Astrocyte (in vitro differentiated cells and primary cell): ENCODE measurements at regions not wholly inside any gene's neighbourhood (a gene's known extent, or its start where the extent isn't known, plus 50 kb on each side); places are given as distances from the start of the nearest gene placed in this dataset.

ENCODE experiments used
- DNase-seq: peaks from one replicate; pipeline ENCODE4 v3.0.0-alpha.2; 2010; ENCODE audit warnings: low read depth
- FAIRE-seq: peaks from 2 replicates; lab custom pipeline; 2011; peaks lifted over from hg19 to GRCh38; lab: Jason Lieb, UNC
- H2AFZ ChIP-seq: 2 replicates; pipeline ENCODE4 v1.6.0; 2012; ENCODE audit warnings: low read depth, low read length, inconsistent platforms
- H3K27ac ChIP-seq: 2 replicates; pipeline ENCODE4 v1.5.1; 2011; ENCODE audit warnings: low read depth, low read length, inconsistent platforms
- H3K27me3 ChIP-seq: 2 replicates; pipeline ENCODE4 v1.6.0; 2011; ENCODE audit warnings: low read length, inconsistent platforms; ENCODE audit not compliant: insufficient read depth
- H3K36me3 ChIP-seq: 2 replicates; pipeline ENCODE4 v1.5.1; 2011; ENCODE audit warnings: low read length, inconsistent platforms; ENCODE audit not compliant: insufficient read depth
- H3K4me1 ChIP-seq: 2 replicates; pipeline ENCODE4 v1.5.1; 2011; ENCODE audit warnings: low read length, inconsistent platforms; ENCODE audit not compliant: insufficient read depth
- H3K4me2 ChIP-seq: 2 replicates; pipeline ENCODE4 v1.6.0; 2012; ENCODE audit warnings: low read length, inconsistent platforms
- H3K4me3 ChIP-seq: 2 replicates; pipeline ENCODE4 v1.5.1; 2011; ENCODE audit warnings: low read depth, mild to moderate bottlenecking, low read length, inconsistent platforms; ENCODE audit not compliant: insufficient read depth
- H3K79me2 ChIP-seq: 2 replicates; pipeline ENCODE4 v1.6.0; 2012; ENCODE audit warnings: mild to moderate bottlenecking, low read length, inconsistent platforms; ENCODE audit not compliant: insufficient read depth
- H3K9ac ChIP-seq: 2 replicates; pipeline ENCODE4 v1.6.0; 2012; ENCODE audit warnings: mild to moderate bottlenecking, low read length, inconsistent platforms
- H3K9me3 ChIP-seq: 2 replicates; pipeline ENCODE4 v1.5.1; 2012; ENCODE audit warnings: low read depth, mild to moderate bottlenecking, low read length, inconsistent platforms; ENCODE audit not compliant: insufficient read depth
- H4K20me1 ChIP-seq: 2 replicates; pipeline ENCODE4 v1.6.0; 2012; ENCODE audit warnings: low read length, inconsistent platforms; ENCODE audit not compliant: insufficient read depth
- H3K27ac Mint-ChIP-seq: one replicate; pipeline ENCODE4 v1.8.0; 2021; ENCODE audit warnings: mild to moderate bottlenecking, mixed read lengths; ENCODE audit not compliant: unreplicated experiment
- H3K27me3 Mint-ChIP-seq: one replicate; pipeline ENCODE4 v1.8.0; 2021; ENCODE audit warnings: low read depth, mixed read lengths; ENCODE audit not compliant: unreplicated experiment
- H3K36me3 Mint-ChIP-seq: one replicate; pipeline ENCODE4 v1.8.0; 2021; ENCODE audit warnings: low read depth, mixed read lengths; ENCODE audit not compliant: unreplicated experiment
- H3K4me1 Mint-ChIP-seq: one replicate; pipeline ENCODE4 v1.8.0; 2021; ENCODE audit warnings: low read depth, mixed read lengths; ENCODE audit not compliant: unreplicated experiment
- H3K4me3 Mint-ChIP-seq: one replicate; pipeline ENCODE4 v1.8.0; 2021; ENCODE audit warnings: mild to moderate bottlenecking, moderate library complexity, mixed read lengths; ENCODE audit not compliant: unreplicated experiment
- H3K9me3 Mint-ChIP-seq: one replicate; pipeline ENCODE4 v1.8.0; 2021; ENCODE audit warnings: mild to moderate bottlenecking, mixed read lengths; ENCODE audit not compliant: unreplicated experiment
- EZH2 ChIP-seq: IDR thresholded peaks from 2 replicates; pipeline ENCODE4 v1.6.1; 2012; ENCODE audit warnings: mild to moderate bottlenecking, low read length, inconsistent platforms; ENCODE audit not compliant: insufficient read depth
- TF ChIP-seq, protein P1 (sequence below): IDR thresholded peaks from 2 replicates; pipeline ENCODE4 v1.5.1; 2011; ENCODE audit warnings: low read depth, mild to moderate bottlenecking, inconsistent platforms, low read length, moderate library complexity; ENCODE audit not compliant: insufficient read depth

- Histone ChIP-seq H3K9ac (no peak overlapping the region), H3K79me2 (no peaks in the 10 kb centered on the region), H3K27ac (no peak overlapping the region), H3K27me3 (no peaks in the 10 kb centered on the region), H3K4me2 (no peak overlapping the region), H3K4me3 (no peak overlapping the region), H2AFZ (no peak overlapping the region), H4K20me1 (no peaks in the 10 kb centered on the region), H3K36me3 (no peaks in the 10 kb centered on the region), H3K4me1 (no peaks in the 10 kb centered on the region), H3K9me3 (no peaks in the 10 kb centered on the region)
- H3K27ac Mint-ChIP-seq: no peak overlapping the region
- no peak for FAIRE-seq
- no peaks in the 10 kb centered on the region for H3K36me3 Mint-ChIP-seq
- no peak overlapping the region for H3K4me3 Mint-ChIP-seq
- no peaks in the 10 kb centered on the region for H3K9me3 Mint-ChIP-seq
- H3K4me1 Mint-ChIP-seq: no peaks in the 10 kb centered on the region
- DNase-seq: no peak
- TF ChIP-seq, protein P1, sequence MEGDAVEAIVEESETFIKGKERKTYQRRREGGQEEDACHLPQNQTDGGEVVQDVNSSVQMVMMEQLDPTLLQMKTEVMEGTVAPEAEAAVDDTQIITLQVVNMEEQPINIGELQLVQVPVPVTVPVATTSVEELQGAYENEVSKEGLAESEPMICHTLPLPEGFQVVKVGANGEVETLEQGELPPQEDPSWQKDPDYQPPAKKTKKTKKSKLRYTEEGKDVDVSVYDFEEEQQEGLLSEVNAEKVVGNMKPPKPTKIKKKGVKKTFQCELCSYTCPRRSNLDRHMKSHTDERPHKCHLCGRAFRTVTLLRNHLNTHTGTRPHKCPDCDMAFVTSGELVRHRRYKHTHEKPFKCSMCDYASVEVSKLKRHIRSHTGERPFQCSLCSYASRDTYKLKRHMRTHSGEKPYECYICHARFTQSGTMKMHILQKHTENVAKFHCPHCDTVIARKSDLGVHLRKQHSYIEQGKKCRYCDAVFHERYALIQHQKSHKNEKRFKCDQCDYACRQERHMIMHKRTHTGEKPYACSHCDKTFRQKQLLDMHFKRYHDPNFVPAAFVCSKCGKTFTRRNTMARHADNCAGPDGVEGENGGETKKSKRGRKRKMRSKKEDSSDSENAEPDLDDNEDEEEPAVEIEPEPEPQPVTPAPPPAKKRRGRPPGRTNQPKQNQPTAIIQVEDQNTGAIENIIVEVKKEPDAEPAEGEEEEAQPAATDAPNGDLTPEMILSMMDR: no peak
- TF ChIP-seq EZH2: no peak
- H3K27me3 Mint-ChIP-seq: no peaks in the 10 kb centered on the region
Observed at GRCh38 chr3:116610124-116610523, 99.5 kb upstream of the TUSC7 start.

DNA sequence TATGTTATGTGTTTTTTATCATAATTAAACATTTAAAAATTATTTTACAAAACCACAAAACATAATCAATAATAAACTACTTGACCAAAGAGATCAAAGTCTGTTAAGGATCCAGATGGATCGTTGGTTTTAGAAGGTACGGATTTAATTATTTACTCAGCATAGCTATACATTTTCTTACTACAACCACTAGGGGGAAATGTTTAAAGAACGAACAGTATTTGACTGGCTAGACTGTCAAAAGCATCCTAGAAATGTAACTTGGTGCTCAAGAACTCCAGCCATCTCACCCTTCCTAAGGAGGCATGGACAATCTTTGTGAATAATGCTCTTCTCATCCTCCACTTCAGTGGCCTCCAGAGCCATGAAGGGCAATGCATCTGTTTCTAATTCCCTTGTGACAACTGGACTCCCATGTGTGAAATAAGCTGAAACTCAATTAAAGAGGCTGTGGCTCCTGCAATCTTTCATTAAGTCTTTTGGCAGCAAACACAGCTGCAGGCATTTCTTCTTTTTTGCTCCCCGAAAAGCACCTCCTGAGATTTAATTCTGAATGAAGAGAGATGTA lies 94.7 kb upstream of the TUSC7 start:
- peak; percentile 2 for DNase-seq
- H3K27me3 ChIP-seq: no peaks in the 10 kb centered on the region
- FAIRE-seq: no peak
- no peaks in the 10 kb centered on the region for H3K4me1 Mint-ChIP-seq
- H3K36me3 Mint-ChIP-seq: no peaks in the 10 kb centered on the region
- H3K4me2 ChIP-seq: no peak overlapping the region
- H4K20me1 ChIP-seq: no peaks in the 10 kb centered on the region
- no peak overlapping the region for H3K4me3 Mint-ChIP-seq
- H2AFZ ChIP-seq: no peak overlapping the region
- no peak overlapping the region for H3K27ac ChIP-seq
- no peaks in the 10 kb centered on the region for H3K9me3 ChIP-seq
- H3K36me3 ChIP-seq: no peaks in the 10 kb centered on the region
- H3K4me1 ChIP-seq: no peaks in the 10 kb centered on the region
- H3K9ac ChIP-seq: no peak overlapping the region
- no peak overlapping the region for H3K4me3 ChIP-seq
- no peak overlapping the region for H3K27ac Mint-ChIP-seq
- TF ChIP-seq EZH2: no peak
- TF ChIP-seq, protein P1: peak; percentile 29
- H3K79me2 ChIP-seq: no peaks in the 10 kb centered on the region
- H3K9me3 Mint-ChIP-seq: peaks cover 2% of the 10 kb centered on the region
- H3K27me3 Mint-ChIP-seq: no peaks in the 10 kb centered on the region

- H3K36me3 ChIP-seq: no peaks in the 10 kb centered on the region
- DNase-seq (no peak), FAIRE-seq (no peak)
- H3K4me2 ChIP-seq: no peak overlapping the region
- no peaks in the 10 kb centered on the region for H3K27me3 Mint-ChIP-seq
- no peaks in the 10 kb centered on the region for H3K4me1 ChIP-seq
- no peak for TF ChIP-seq EZH2
- TF ChIP-seq, protein P1: no peak
- H3K27me3 ChIP-seq: no peaks in the 10 kb centered on the region
- H3K4me1 Mint-ChIP-seq: no peaks in the 10 kb centered on the region
- no peak overlapping the region for H3K4me3 Mint-ChIP-seq
- no peaks in the 10 kb centered on the region for H3K79me2 ChIP-seq
- no peak overlapping the region for H3K27ac ChIP-seq
- H3K9me3 Mint-ChIP-seq: peaks cover 4% of the 10 kb centered on the region
- H3K27ac Mint-ChIP-seq: no peak overlapping the region
- no peak overlapping the region for H3K9ac ChIP-seq
- no peak overlapping the region for H3K4me3 ChIP-seq
- no peaks in the 10 kb centered on the region for H3K9me3 ChIP-seq
- H4K20me1 ChIP-seq: no peaks in the 10 kb centered on the region
- no peak overlapping the region for H2AFZ ChIP-seq
- no peaks in the 10 kb centered on the region for H3K36me3 Mint-ChIP-seq
Observed at GRCh38 chr3:116618138-116618537, 91.4 kb upstream of the TUSC7 start.
